SK-N-SH (cell line): ENCODE measurements at regions not wholly inside any gene's neighbourhood (a gene's known extent, or its start where the extent isn't known, plus 50 kb on each side); places are given as distances from the start of the nearest gene placed in this dataset.

ENCODE experiments used
- CTCF ChIA-PET: fragments of 300-600, 350-600 bp; formaldehyde crosslinking; extraction: SDS; loops from one replicate; lab custom pipeline; 2021; lab: Yijun Ruan, JAX
- POLR2A ChIA-PET: fragments of 350-600 bp; sonication (Branson Sonifier 250); formaldehyde crosslinking; extraction: SDS; loops from one replicate; lab custom pipeline; 2020; ENCODE audit warnings: antibody characterized with exemption, inconsistent platforms; lab: Yijun Ruan, JAX
- DNase-seq: peaks from one replicate; pipeline ENCODE4 v3.0.0; 2012
- H2AFZ ChIP-seq: fragments of 200-600 bp; sonication (generic); 2 replicates; pipeline ENCODE4 v1.8.1; 2016; ENCODE audit warnings: antibody characterized with exemption, mild to moderate bottlenecking, low read depth
- H3F3A ChIP-seq: fragments of 200-600 bp; sonication (generic); replicated peaks from 2 replicates; pipeline ENCODE3; 2016; ENCODE audit warnings: antibody characterized with exemption, mild to moderate bottlenecking; ENCODE audit not compliant: insufficient read depth
- H3K27ac ChIP-seq, 2 experiments: fragments of 200-500 bp in 1 of 2; fragments of 200-600 bp in 1 of 2; sonication (Bioruptor generic) in 1 of 2; sonication (generic), shearing (Covaris generic) in 1 of 2; 2 replicates each; pipeline versions ENCODE4 v1.5.1 to v1.6.1; 2014 to 2016; ENCODE audit warnings: low read depth in 2 of 2, inconsistent platforms in 1 of 2, low read length in 1 of 2, mild to moderate bottlenecking in 1 of 2, mixed read lengths in 1 of 2
- H3K27me3 ChIP-seq: fragments of 200-600 bp; sonication (generic), shearing (Covaris generic); 2 replicates; pipeline ENCODE4 v1.6.1; 2016; ENCODE audit warnings: mixed run types; ENCODE audit not compliant: insufficient read depth
- H3K36me3 ChIP-seq, 2 experiments: fragments of 200-500 bp in 1 of 2; fragments of 200-600 bp in 1 of 2; sonication (Bioruptor generic) in 1 of 2; sonication (generic) in 1 of 2; replicated peaks in 1 of 2; 2 replicates each; pipeline versions ENCODE3 to v1.5.1; 2014 to 2016; ENCODE audit warnings: low read length in 1 of 2, mild to moderate bottlenecking in 1 of 2; ENCODE audit not compliant: insufficient read depth in 2 of 2, control insufficient read depth in 1 of 2
- H3K4me1 ChIP-seq, 2 experiments: fragments of 200-500 bp in 1 of 2; fragments of 200-600 bp in 1 of 2; sonication (Bioruptor generic) in 1 of 2; sonication (generic), shearing (Covaris generic) in 1 of 2; 2 replicates each; pipeline versions ENCODE4 v1.5.1 to v1.6.1; 2014 to 2016; ENCODE audit warnings: low read depth in 1 of 2, low read length in 1 of 2, mixed run types in 1 of 2; ENCODE audit not compliant: insufficient read depth in 2 of 2, control insufficient read depth in 1 of 2
- H3K4me2 ChIP-seq: fragments of 200-600 bp; sonication (generic), shearing (Covaris generic); 2 replicates; pipeline ENCODE4 v1.6.1; 2017; ENCODE audit warnings: mixed run types
- H3K4me3 ChIP-seq, 2 experiments: fragments of 200-500 bp in 1 of 2; fragments of 200-600 bp in 1 of 2; sonication (Bioruptor generic) in 1 of 2; sonication (generic), shearing (Covaris generic) in 1 of 2; 2 replicates each; pipeline versions ENCODE4 v1.5.1 to v1.8.1; 2014 to 2016; ENCODE audit warnings: low read depth in 2 of 2, inconsistent platforms in 1 of 2, low read length in 1 of 2, mild to moderate bottlenecking in 1 of 2, mixed read lengths in 1 of 2, moderate library complexity in 1 of 2
- H3K79me2 ChIP-seq: fragments of 200-600 bp; sonication (generic); 2 replicates; pipeline ENCODE4 v1.8.1; 2017; ENCODE audit warnings: mild to moderate bottlenecking; ENCODE audit not compliant: insufficient read depth
- H3K9ac ChIP-seq: fragments of 200-600 bp; sonication (generic); 2 replicates; pipeline ENCODE4 v1.6.1; 2017; ENCODE audit warnings: mixed run types
- H3K9me2 ChIP-seq: fragments of 200-600 bp; sonication (generic); 2 replicates; pipeline ENCODE4 v1.6.1; 2017; ENCODE audit warnings: mixed run types
- H3K9me3 ChIP-seq: fragments of 200-600 bp; sonication (generic); 2 replicates; pipeline ENCODE4 v1.6.1; 2017; ENCODE audit warnings: mixed run types, mild to moderate bottlenecking, moderate library complexity
- H4K20me1 ChIP-seq: fragments of 200-600 bp; sonication (generic); 2 replicates; pipeline ENCODE4 v1.6.1; 2017; ENCODE audit warnings: mild to moderate bottlenecking, mixed run types; ENCODE audit not compliant: insufficient read depth
- CHD2 ChIP-seq: fragments of 150-350 bp; IDR thresholded peaks from 2 replicates; pipeline ENCODE4 v1.6.1; 2018; ENCODE audit warnings: low read length; ENCODE audit not compliant: partially characterized antibody
- EP300 ChIP-seq, 2 experiments: IDR thresholded peaks; 2 replicates each; pipeline versions ENCODE4 v1.4.0 to v1.6.1; 2012; ENCODE audit warnings: borderline replicate concordance in 1 of 2, low read depth in 1 of 2, low read length in 1 of 2
- EZH2phosphoT487 ChIP-seq: fragments of 200-600 bp; sonication (generic); IDR thresholded peaks from 2 replicates; pipeline ENCODE4 v1.6.1; 2017; ENCODE audit warnings: low read depth, mixed run types, mild to moderate bottlenecking, antibody characterized with exemption, moderate library complexity, borderline replicate concordance
- FOXM1 ChIP-seq: IDR thresholded peaks from 2 replicates; pipeline ENCODE4 v1.4.0; 2012; ENCODE audit warnings: low read depth, mild to moderate bottlenecking
- GABPA ChIP-seq: IDR thresholded peaks from 2 replicates; pipeline ENCODE4 v1.4.0; 2012; ENCODE audit warnings: low read depth, mild to moderate bottlenecking
- JUND ChIP-seq: IDR thresholded peaks from 2 replicates; pipeline ENCODE4 v1.4.0; 2012
- MXI1 ChIP-seq: IDR thresholded peaks from 2 replicates; pipeline ENCODE4 v1.6.1; 2012; ENCODE audit warnings: mild to moderate bottlenecking, low read depth, low read length, improper control_type of control experiment
- RAD21 ChIP-seq: IDR thresholded peaks from 2 replicates; pipeline ENCODE4 v1.6.1; 2012; ENCODE audit warnings: mild to moderate bottlenecking, low read length
- RFX5 ChIP-seq: IDR thresholded peaks from 2 replicates; pipeline ENCODE4 v1.6.1; 2012; ENCODE audit warnings: mild to moderate bottlenecking, improper control_type of control experiment, low read length
- SIN3A ChIP-seq: IDR thresholded peaks from 2 replicates; pipeline ENCODE4 v1.6.1; 2012; ENCODE audit warnings: low read depth, mild to moderate bottlenecking, low read length, moderate library complexity, borderline replicate concordance
- WGBS: methylation state at CpG from one replicate; pipeline ENCODE4 v1.1.6; 2017; ENCODE audit warnings: low lambda C conversion rate; 5-methylcytosine and 5-hydroxymethylcytosine counted together
- TF ChIP-seq, protein P1 (sequence below): IDR thresholded peaks from 2 replicates; pipeline ENCODE4 v1.6.1; 2012; ENCODE audit warnings: mild to moderate bottlenecking, low read depth, low read length, moderate library complexity
- TF ChIP-seq, protein P2 (sequence below): IDR thresholded peaks from 2 replicates; pipeline ENCODE4 v1.4.0; 2012; ENCODE audit warnings: low read depth
- TF ChIP-seq, protein P3 (sequence below): IDR thresholded peaks from 2 replicates; pipeline ENCODE4 v1.4.0; 2012; ENCODE audit warnings: low read depth, borderline replicate concordance

DNA sequence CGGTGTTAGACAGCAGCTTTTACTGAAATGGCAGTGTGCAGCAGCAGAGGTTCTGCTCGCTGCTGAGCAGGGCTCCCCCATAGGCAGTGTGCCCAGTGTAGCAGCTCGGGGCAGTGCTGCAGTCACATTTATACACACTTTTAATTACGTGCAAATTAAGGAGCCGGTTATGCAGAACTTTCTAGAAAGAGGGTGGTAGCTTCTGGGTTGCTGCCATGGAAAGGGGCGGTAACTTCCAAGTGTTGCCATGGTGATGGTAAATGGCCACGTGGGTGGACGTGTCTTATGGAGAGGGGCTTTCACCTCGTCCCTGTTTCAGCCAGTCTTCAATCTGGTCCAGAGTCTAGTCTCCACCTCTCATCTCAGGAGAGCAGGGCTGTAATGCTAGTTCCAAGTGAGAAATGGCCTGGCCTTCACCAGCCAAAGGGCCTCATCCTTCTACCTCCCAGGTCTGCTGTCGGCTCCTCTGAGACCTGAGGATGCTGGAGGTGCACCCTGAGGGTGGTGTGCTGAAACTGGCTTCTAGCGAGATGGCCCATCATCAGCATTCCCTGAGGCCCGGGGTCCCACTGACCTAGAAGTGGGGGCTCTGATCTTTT, 180.5 kb upstream of the PMEPA1 start:
- TF ChIP-seq RFX5, result no peak
- no peak for TF ChIP-seq GABPA
- TF ChIP-seq, protein P1, sequence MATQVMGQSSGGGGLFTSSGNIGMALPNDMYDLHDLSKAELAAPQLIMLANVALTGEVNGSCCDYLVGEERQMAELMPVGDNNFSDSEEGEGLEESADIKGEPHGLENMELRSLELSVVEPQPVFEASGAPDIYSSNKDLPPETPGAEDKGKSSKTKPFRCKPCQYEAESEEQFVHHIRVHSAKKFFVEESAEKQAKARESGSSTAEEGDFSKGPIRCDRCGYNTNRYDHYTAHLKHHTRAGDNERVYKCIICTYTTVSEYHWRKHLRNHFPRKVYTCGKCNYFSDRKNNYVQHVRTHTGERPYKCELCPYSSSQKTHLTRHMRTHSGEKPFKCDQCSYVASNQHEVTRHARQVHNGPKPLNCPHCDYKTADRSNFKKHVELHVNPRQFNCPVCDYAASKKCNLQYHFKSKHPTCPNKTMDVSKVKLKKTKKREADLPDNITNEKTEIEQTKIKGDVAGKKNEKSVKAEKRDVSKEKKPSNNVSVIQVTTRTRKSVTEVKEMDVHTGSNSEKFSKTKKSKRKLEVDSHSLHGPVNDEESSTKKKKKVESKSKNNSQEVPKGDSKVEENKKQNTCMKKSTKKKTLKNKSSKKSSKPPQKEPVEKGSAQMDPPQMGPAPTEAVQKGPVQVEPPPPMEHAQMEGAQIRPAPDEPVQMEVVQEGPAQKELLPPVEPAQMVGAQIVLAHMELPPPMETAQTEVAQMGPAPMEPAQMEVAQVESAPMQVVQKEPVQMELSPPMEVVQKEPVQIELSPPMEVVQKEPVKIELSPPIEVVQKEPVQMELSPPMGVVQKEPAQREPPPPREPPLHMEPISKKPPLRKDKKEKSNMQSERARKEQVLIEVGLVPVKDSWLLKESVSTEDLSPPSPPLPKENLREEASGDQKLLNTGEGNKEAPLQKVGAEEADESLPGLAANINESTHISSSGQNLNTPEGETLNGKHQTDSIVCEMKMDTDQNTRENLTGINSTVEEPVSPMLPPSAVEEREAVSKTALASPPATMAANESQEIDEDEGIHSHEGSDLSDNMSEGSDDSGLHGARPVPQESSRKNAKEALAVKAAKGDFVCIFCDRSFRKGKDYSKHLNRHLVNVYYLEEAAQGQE, result no peak
- no peak for TF ChIP-seq FOXM1
- TF ChIP-seq EP300 (IDR thresholded peaks at IDR 0.05; ENCODE audit: borderline replicate concordance in 1 of 2, low read depth in 1 of 2, low read length in 1 of 2), result no peak
- no peak for TF ChIP-seq JUND
- TF ChIP-seq CHD2, result no peak
- TF ChIP-seq, protein P2, sequence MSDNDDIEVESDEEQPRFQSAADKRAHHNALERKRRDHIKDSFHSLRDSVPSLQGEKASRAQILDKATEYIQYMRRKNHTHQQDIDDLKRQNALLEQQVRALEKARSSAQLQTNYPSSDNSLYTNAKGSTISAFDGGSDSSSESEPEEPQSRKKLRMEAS, result no peak
- TF ChIP-seq, all 33 proteins: peak for 0
- H3K4me2 ChIP-seq, result no peak overlapping the region
- no peak overlapping the region for H3K9ac ChIP-seq
- CTCF ChIA-PET, result interaction anchor here (0.6 to 1.7 kb wide), 2 partner anchors 51 to 289 kb away, joined by 3 to 4 read pairs; no protein-coding TSS in a partner anchor
- no peak overlapping the region for H2AFZ ChIP-seq
- H3K4me1 ChIP-seq, result peaks cover 0 to 31% of the 10 kb centered on the region in 2 experiments; a peak in 1 of 4 replicates
- no peaks in the 10 kb centered on the region for H3K9me3 ChIP-seq
- no peaks in the 10 kb centered on the region for H3F3A ChIP-seq
- DNase-seq, result no peak
- 67% methylated on average over 11 of the region's 12 CpGs for WGBS
- H3K27ac ChIP-seq, result no peak overlapping the region
- H3K27me3 ChIP-seq, result no peaks in the 10 kb centered on the region; the same call in 1 of the 2 replicates
- H3K4me3 ChIP-seq, result no peak overlapping the region
- no peaks in the 10 kb centered on the region for H3K9me2 ChIP-seq
- H4K20me1 ChIP-seq, result no peaks in the 10 kb centered on the region
- H3K79me2 ChIP-seq, result no peaks in the 10 kb centered on the region
- H3K36me3 ChIP-seq, result no peaks in the 10 kb centered on the region
- POLR2A ChIA-PET, result no interaction called here

DNA sequence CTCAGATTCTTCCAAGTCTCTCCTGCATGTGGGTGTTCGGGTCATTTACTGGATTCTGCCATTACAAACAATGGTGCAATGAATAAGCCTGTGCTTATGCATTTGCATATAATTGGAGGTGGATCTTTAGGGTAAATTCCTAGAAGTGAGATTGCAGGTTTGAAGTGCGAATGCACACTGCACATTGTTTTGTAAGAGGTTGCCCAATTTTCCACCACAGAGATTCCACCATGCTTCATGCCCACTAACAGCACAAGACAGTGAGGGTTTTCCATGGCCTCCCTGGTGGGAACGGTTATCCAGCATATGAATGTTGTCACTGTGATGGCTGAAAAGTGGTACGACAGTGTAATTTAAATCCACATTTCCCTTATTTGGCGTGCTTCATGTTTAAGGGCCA, 178.8 kb upstream of the PMEPA1 start:
- H3K9me2 ChIP-seq, result no peaks in the 10 kb centered on the region
- H3K4me3 ChIP-seq, result no peak overlapping the region
- TF ChIP-seq MXI1 (no peak), RAD21 (no peak), RFX5 (no peak), EZH2phosphoT487 (no peak), SIN3A (no peak), EP300 (IDR thresholded peaks at IDR 0.05; ENCODE audit: borderline replicate concordance in 1 of 2, low read depth in 1 of 2, low read length in 1 of 2) (no peak)
- TF ChIP-seq, protein P3, sequence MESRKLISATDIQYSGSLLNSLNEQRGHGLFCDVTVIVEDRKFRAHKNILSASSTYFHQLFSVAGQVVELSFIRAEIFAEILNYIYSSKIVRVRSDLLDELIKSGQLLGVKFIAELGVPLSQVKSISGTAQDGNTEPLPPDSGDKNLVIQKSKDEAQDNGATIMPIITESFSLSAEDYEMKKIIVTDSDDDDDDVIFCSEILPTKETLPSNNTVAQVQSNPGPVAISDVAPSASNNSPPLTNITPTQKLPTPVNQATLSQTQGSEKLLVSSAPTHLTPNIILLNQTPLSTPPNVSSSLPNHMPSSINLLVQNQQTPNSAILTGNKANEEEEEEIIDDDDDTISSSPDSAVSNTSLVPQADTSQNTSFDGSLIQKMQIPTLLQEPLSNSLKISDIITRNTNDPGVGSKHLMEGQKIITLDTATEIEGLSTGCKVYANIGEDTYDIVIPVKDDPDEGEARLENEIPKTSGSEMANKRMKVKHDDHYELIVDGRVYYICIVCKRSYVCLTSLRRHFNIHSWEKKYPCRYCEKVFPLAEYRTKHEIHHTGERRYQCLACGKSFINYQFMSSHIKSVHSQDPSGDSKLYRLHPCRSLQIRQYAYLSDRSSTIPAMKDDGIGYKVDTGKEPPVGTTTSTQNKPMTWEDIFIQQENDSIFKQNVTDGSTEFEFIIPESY, result no peak
- no peaks in the 10 kb centered on the region for H3F3A ChIP-seq
- H3K9me3 ChIP-seq, result no peaks in the 10 kb centered on the region
- CTCF ChIA-PET, result no interaction called here
- H3K27ac ChIP-seq, result no peak overlapping the region
- no peak for DNase-seq
- 74% methylated on average over 4 of the region's 5 CpGs for WGBS
- H2AFZ ChIP-seq, result no peak overlapping the region
- no peaks in the 10 kb centered on the region for H4K20me1 ChIP-seq
- H3K4me1 ChIP-seq, result peaks cover 0 to 30% of the 10 kb centered on the region in 2 experiments; a peak in 1 of 4 replicates
- H3K9ac ChIP-seq, result no peak overlapping the region
- no peaks in the 10 kb centered on the region for H3K79me2 ChIP-seq
- no peak overlapping the region for H3K4me2 ChIP-seq
- H3K36me3 ChIP-seq, result no peaks in the 10 kb centered on the region
- no peaks in the 10 kb centered on the region; the same call in 1 of the 2 replicates for H3K27me3 ChIP-seq
- POLR2A ChIA-PET, result no interaction called here
